HEK293 (cell line): ENCODE measurements at regions not wholly inside any gene's neighbourhood (a gene's known extent, or its start where the extent isn't known, plus 50 kb on each side); places are given as distances from the start of the nearest gene placed in this dataset.

Source experiments
- CTCF ChIA-PET: fragments of 350-600 bp; formaldehyde crosslinking; extraction: SDS; loops from one replicate; lab custom pipeline; 2021; ENCODE audit warnings: antibody characterized with exemption; lab: Yijun Ruan, JAX
- POLR2A ChIA-PET: fragments of 300-600 bp; formaldehyde crosslinking; extraction: SDS; loops from one replicate; lab custom pipeline; 2020; ENCODE audit warnings: antibody characterized with exemption, inconsistent platforms; lab: Yijun Ruan, JAX
- H3K27ac ChIP-seq: fragments of 200-500 bp; sonication (Bioruptor generic); 2 replicates; pipeline ENCODE4 v1.5.1; 2014; ENCODE audit warnings: low read depth, low read length, control low read depth, inconsistent platforms; ENCODE audit errors: extremely low read depth
- H3K36me3 ChIP-seq, 2 experiments: fragments of 200-500 bp in 1 of 2; sonication (Bioruptor generic) in 1 of 2; 1 replicate in 1 of 2; 2 replicates in 1 of 2; pipeline ENCODE4 v1.5.1; 2014 to 2017; ENCODE audit warnings: inconsistent platforms in 2 of 2, low read length in 2 of 2; ENCODE audit not compliant: control insufficient read depth in 2 of 2, insufficient read depth in 1 of 2
- H3K4me1 ChIP-seq: fragments of 200-500 bp; sonication (Bioruptor generic); 2 replicates; pipeline ENCODE4 v1.5.1; 2014; ENCODE audit warnings: mild to moderate bottlenecking, low read length, inconsistent platforms; ENCODE audit not compliant: control insufficient read depth, insufficient read depth
- H3K4me3 ChIP-seq: 2 replicates; pipeline ENCODE4 v1.5.1; 2011; ENCODE audit warnings: low read depth, mild to moderate bottlenecking, control low read depth, low read length, moderate library complexity
- H3K9me3 ChIP-seq: fragments of 200-500 bp; sonication (Bioruptor generic); 2 replicates; pipeline ENCODE4 v1.5.1; 2014; ENCODE audit warnings: low read depth, low read length, inconsistent platforms; ENCODE audit not compliant: control insufficient read depth, insufficient read depth
- HOXD13 ChIP-seq: sonication (generic); formaldehyde crosslinking; IDR thresholded peaks from 2 replicates; pipeline ENCODE4 v1.8.0; 2022; ENCODE audit warnings: missing genetic modification reagents, borderline replicate concordance
- MZF1 ChIP-seq: fragments of 450-650 bp; formaldehyde crosslinking; IDR thresholded peaks from 2 replicates; pipeline ENCODE4 v1.5.1; 2017; ENCODE audit warnings: missing biosample characterization, missing genetic modification characterization, borderline replicate concordance
- SCRT1 ChIP-seq: fragments of 450-650 bp; formaldehyde crosslinking; IDR thresholded peaks from 2 replicates; pipeline ENCODE4 v1.5.1; 2016; ENCODE audit warnings: missing biosample characterization, missing genetic modification characterization, borderline replicate concordance
- SP7 ChIP-seq: fragments of 450-650 bp; formaldehyde crosslinking; IDR thresholded peaks from 2 replicates; pipeline ENCODE4 v1.5.1; 2016; ENCODE audit warnings: missing biosample characterization, missing genetic modification characterization
- ZBTB17 ChIP-seq: fragments of 450-650 bp; formaldehyde crosslinking; IDR thresholded peaks from 2 replicates; pipeline ENCODE4 v1.5.1; 2016; ENCODE audit warnings: missing biosample characterization, missing genetic modification characterization
- ZFP69B ChIP-seq: fragments of 450-650 bp; formaldehyde crosslinking; IDR thresholded peaks from 2 replicates; pipeline ENCODE4 v1.5.1; 2016; ENCODE audit warnings: missing biosample characterization, missing genetic modification characterization
- ZNF10 ChIP-seq: fragments of 450-650 bp; formaldehyde crosslinking; IDR thresholded peaks from 2 replicates; pipeline ENCODE4 v1.5.1; 2017; ENCODE audit warnings: missing biosample characterization, missing genetic modification characterization
- ZNF157 ChIP-seq: fragments of 450-650 bp; formaldehyde crosslinking; IDR thresholded peaks from 2 replicates; pipeline ENCODE4 v1.5.1; 2016; ENCODE audit warnings: missing biosample characterization, missing genetic modification characterization
- ZNF280C ChIP-seq: fragments of 450-650 bp; formaldehyde crosslinking; IDR thresholded peaks from 2 replicates; pipeline ENCODE4 v1.5.1; 2016; ENCODE audit warnings: missing biosample characterization, missing genetic modification characterization
- ZNF335 ChIP-seq: fragments of 450-650 bp; formaldehyde crosslinking; conservative IDR thresholded peaks from 2 replicates; pipeline ENCODE4 v1.5.1; 2016; ENCODE audit warnings: missing biosample characterization, missing genetic modification characterization
- ZNF341 ChIP-seq: fragments of 450-650 bp; formaldehyde crosslinking; IDR thresholded peaks from 2 replicates; pipeline ENCODE4; 2016; ENCODE audit warnings: low read depth, missing biosample characterization, missing genetic modification characterization
- ZNF654 ChIP-seq: fragments of 450-650 bp; formaldehyde crosslinking; IDR thresholded peaks from 2 replicates; pipeline ENCODE4 v1.5.1; 2016; ENCODE audit warnings: low read depth, missing biosample characterization, missing genetic modification characterization
- ZNF768 ChIP-seq: fragments of 450-650 bp; formaldehyde crosslinking; IDR thresholded peaks from 2 replicates; pipeline ENCODE4 v1.5.1; 2018; ENCODE audit warnings: missing biosample characterization, mild to moderate bottlenecking, missing genetic modification characterization
- TF ChIP-seq, protein P1 (sequence below): fragments of 450-650 bp; formaldehyde crosslinking; IDR thresholded peaks from 2 replicates; pipeline ENCODE4 v1.5.1; 2017; ENCODE audit warnings: missing biosample characterization, missing genetic modification characterization
- TF ChIP-seq, protein P2 (sequence below): fragments of 450-650 bp; formaldehyde crosslinking; IDR thresholded peaks from 2 replicates; pipeline ENCODE4 v1.5.1; 2016; ENCODE audit warnings: missing biosample characterization, missing genetic modification characterization
- TF ChIP-seq, protein P3 (sequence below): fragments of 450-650 bp; formaldehyde crosslinking; IDR thresholded peaks from 2 replicates; pipeline ENCODE4 v1.5.1; 2016; ENCODE audit warnings: missing biosample characterization, missing genetic modification characterization

- TF ChIP-seq SCRT1 (no peak), ZNF157 (tag by site-specific recombination) (no peak), SP7 (tag by site-specific recombination) (0 out of 2 replicates have a peak, but pooled peaks have one; percentile 14), MZF1 (tag by site-specific recombination) (no peak), ZBTB17 (tag by site-specific recombination) (peak; percentile 59; the same call in 1 of the 2 replicates), ZFP69B (tag by site-specific recombination) (no peak), HOXD13 (CRISPR knock-in tag) (no peak), ZNF280C (tag by site-specific recombination) (no peak), ZNF654 (tag by site-specific recombination) (peak; percentile 64)
- TF ChIP-seq, protein P1, sequence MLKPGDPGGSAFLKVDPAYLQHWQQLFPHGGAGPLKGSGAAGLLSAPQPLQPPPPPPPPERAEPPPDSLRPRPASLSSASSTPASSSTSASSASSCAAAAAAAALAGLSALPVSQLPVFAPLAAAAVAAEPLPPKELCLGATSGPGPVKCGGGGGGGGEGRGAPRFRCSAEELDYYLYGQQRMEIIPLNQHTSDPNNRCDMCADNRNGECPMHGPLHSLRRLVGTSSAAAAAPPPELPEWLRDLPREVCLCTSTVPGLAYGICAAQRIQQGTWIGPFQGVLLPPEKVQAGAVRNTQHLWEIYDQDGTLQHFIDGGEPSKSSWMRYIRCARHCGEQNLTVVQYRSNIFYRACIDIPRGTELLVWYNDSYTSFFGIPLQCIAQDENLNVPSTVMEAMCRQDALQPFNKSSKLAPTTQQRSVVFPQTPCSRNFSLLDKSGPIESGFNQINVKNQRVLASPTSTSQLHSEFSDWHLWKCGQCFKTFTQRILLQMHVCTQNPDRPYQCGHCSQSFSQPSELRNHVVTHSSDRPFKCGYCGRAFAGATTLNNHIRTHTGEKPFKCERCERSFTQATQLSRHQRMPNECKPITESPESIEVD (tag by site-specific recombination), result no peak
- TF ChIP-seq, protein P2, sequence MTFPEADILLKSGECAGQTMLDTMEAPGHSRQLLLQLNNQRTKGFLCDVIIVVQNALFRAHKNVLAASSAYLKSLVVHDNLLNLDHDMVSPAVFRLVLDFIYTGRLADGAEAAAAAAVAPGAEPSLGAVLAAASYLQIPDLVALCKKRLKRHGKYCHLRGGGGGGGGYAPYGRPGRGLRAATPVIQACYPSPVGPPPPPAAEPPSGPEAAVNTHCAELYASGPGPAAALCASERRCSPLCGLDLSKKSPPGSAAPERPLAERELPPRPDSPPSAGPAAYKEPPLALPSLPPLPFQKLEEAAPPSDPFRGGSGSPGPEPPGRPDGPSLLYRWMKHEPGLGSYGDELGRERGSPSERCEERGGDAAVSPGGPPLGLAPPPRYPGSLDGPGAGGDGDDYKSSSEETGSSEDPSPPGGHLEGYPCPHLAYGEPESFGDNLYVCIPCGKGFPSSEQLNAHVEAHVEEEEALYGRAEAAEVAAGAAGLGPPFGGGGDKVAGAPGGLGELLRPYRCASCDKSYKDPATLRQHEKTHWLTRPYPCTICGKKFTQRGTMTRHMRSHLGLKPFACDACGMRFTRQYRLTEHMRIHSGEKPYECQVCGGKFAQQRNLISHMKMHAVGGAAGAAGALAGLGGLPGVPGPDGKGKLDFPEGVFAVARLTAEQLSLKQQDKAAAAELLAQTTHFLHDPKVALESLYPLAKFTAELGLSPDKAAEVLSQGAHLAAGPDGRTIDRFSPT (tag by site-specific recombination), result peak; percentile 66; the same call in 1 of the 2 replicates
- TF ChIP-seq, protein P3, sequence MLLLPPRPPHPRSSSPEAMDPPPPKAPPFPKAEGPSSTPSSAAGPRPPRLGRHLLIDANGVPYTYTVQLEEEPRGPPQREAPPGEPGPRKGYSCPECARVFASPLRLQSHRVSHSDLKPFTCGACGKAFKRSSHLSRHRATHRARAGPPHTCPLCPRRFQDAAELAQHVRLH (tag by site-specific recombination), result no peak
These were observed 82.9 kb upstream of the CACNA1A start (continued) for GRCh38 chr19:13588957-13589833.

- CTCF ChIA-PET, result interaction anchor here (0.8 kb wide), 1 partner anchor 352 kb away, joined by 3 read pairs; no protein-coding TSS in a partner anchor
- H3K36me3 ChIP-seq, result no peaks in the 10 kb centered on the region
- H3K4me1 ChIP-seq, result no peaks in the 10 kb centered on the region
- no peak overlapping the region for H3K4me3 ChIP-seq
- POLR2A ChIA-PET, result no interaction called here
- no peaks in the 10 kb centered on the region for H3K9me3 ChIP-seq
- TF ChIP-seq ZNF341 (tag by site-specific recombination), result no peak
- TF ChIP-seq ZNF335 (tag by site-specific recombination), result no peak
- no peak overlapping the region for H3K27ac ChIP-seq
These were observed 79.2 kb upstream of the CACNA1A start for GRCh38 chr19:13585512-13585911.

DNA sequence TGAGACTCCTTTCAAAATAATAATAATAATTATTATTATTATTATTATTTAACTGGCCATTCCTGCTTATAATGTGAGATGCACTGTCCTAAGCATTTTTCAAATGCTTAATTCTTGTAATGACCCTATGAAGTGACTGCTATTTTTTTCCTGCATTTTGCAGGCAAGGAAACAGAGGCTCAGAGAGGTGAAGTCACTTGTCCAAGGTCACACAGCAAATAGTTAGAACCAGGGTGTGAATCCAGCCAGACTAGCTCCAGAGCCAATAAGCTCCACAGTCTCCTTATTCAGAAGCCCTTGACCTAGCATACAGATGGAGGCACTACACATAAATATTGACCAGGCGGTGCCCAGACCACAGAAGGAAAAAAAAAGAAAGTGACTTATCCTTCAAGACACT is 77.5 kb upstream of the CACNA1A start:
- TF ChIP-seq ZNF768 (peak; percentile 49; the same call in 1 of the 2 replicates), ZNF10 (tag by site-specific recombination) (no peak)
- ChIA-PET CTCF (interaction anchor here (0.6 to 1.6 kb wide), 4 partner anchors 9 to 305 kb away, joined by 3 to 4 read pairs (median 3); no protein-coding TSS in a partner anchor), POLR2A (no interaction called here)
- H3K9me3 ChIP-seq, result no peaks in the 10 kb centered on the region
- no peaks in the 10 kb centered on the region for H3K4me1 ChIP-seq
- no peak overlapping the region for H3K4me3 ChIP-seq
- H3K36me3 ChIP-seq, result no peaks in the 10 kb centered on the region
- H3K27ac ChIP-seq, result no peak overlapping the region
